ENCODE measurements at regions not wholly inside any gene's neighbourhood (a gene's known extent, or its start where the extent isn't known, plus 50 kb on each side); places are given as distances from the start of the nearest gene placed in this dataset.

- no peak overlapping the region for H3K4me3 ChIP-seq (ENCODE audit: control insufficient read depth, low read depth, low read length)
- no peak for DNase-seq (ENCODE audit: low read depth)
- TF ChIP-seq CTCF (IDR thresholded peaks at IDR 0.05; ENCODE audit: control insufficient read depth, insufficient read depth, low read depth, low read length, missing control alignments), result no peak
These were observed 136.1 kb upstream of the LGALSL start for GRCh38 chr2:64317707-64318475.

DNA sequence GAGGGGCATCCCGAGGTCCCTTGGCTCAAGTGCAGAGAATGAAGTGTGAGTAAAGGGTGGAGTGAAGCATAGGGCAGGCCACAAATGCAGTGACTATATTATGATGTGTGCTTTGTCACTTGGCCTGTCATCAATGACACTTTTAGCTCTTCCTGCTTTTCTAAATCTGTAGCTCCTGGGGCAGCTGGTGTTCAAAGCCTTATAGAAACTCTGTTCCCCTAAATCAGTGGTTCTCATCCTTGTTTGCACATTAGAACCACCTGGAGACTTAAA, 135.6 kb upstream of the LGALSL start:
- TF ChIP-seq CTCF (IDR thresholded peaks at IDR 0.05; ENCODE audit: control insufficient read depth, insufficient read depth, low read depth, low read length, missing control alignments), result no peak

GRCh38 chr2:64319896-64320295, 134.1 kb upstream of the LGALSL start:
- DNase-seq (ENCODE audit: low read depth), result no peak
- no peak for TF ChIP-seq CTCF (IDR thresholded peaks at IDR 0.05; ENCODE audit: control insufficient read depth, insufficient read depth, low read depth, low read length, missing control alignments)

More for the DNA sequence above, 135.6 kb upstream of the LGALSL start:
- DNase-seq (ENCODE audit: low read depth), result no peak
- H3K4me3 ChIP-seq (ENCODE audit: control insufficient read depth, low read depth, low read length), result no peak overlapping the region

DNA sequence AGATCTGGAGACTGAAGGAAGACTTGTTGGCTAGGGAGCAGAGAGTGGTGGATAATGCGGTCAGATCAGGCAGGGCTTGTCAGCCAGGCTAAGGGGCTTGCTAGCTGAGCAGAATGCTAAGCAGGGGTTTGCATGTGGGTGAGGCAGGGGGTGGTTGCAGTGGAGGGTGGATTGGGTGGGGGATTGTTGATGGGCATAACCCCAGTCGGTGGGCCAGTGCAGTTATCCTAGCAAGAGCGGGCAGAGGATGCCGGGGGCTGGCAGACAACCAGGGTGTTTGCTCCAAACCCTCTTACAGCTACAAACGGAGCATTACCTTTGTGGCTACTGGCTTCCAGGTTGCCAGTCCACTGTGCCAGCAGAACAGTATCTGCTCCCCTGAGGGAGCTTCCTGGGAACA, 131.5 kb upstream of the LGALSL start:
- no peak for TF ChIP-seq CTCF (IDR thresholded peaks at IDR 0.05; ENCODE audit: control insufficient read depth, insufficient read depth, low read depth, low read length, missing control alignments)
- no peak overlapping the region for H3K4me3 ChIP-seq (ENCODE audit: control insufficient read depth, low read depth, low read length)
- no peak for DNase-seq (ENCODE audit: low read depth)

More at GRCh38 chr2:64319896-64320295, 134.1 kb upstream of the LGALSL start:
- H3K4me3 ChIP-seq (ENCODE audit: control insufficient read depth, low read depth, low read length), result no peak overlapping the region

DNA sequence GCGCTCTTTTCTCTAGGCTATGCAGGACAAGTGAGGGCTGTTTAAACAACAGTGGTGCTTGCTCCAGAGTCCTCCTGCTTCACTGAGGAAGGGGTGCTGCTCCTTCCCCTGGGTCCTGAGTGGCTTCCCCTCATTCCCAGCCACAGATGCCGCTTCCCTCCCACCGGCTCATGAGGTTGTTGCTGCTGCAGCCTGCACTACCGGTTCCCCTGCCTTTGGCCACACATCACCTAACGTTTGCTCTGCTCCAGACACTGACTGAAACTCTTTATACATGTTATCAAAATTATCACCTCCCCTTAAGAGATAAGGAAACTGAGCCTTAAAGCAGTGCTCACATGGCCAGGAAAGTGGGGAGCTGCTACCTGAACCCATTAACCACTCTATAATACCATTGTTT, 130.8 kb upstream of the LGALSL start:
- DNase-seq (ENCODE audit: low read depth), result no peak
- H3K4me3 ChIP-seq (ENCODE audit: control insufficient read depth, low read depth, low read length), result no peak overlapping the region
- TF ChIP-seq CTCF (IDR thresholded peaks at IDR 0.05; ENCODE audit: control insufficient read depth, insufficient read depth, low read depth, low read length, missing control alignments), result no peak

- DNase-seq (ENCODE audit: low read depth), result no peak
- TF ChIP-seq CTCF (IDR thresholded peaks at IDR 0.05; ENCODE audit: control insufficient read depth, insufficient read depth, low read depth, low read length, missing control alignments), result no peak
- no peak overlapping the region for H3K4me3 ChIP-seq (ENCODE audit: control insufficient read depth, low read depth, low read length)
These were observed 129.1 kb upstream of the LGALSL start for GRCh38 chr2:64324746-64325410.
